CD4-positive, alpha-beta T cell (primary cell): ENCODE measurements at regions not wholly inside any gene's neighbourhood (a gene's known extent, or its start where the extent isn't known, plus 50 kb on each side); places are given as distances from the start of the nearest gene placed in this dataset.

Source experiments
- ATAC-seq: fragments of 200-7000 bp; cut with Tn5 transposase; one replicate; pipeline ENCODE4 v1.10.0; 2022; ENCODE audit warnings: mild to moderate bottlenecking; ENCODE audit not compliant: poor library complexity
- CTCF ChIA-PET: fragments of 350-600 bp; sonication (Branson Sonifier 250); formaldehyde crosslinking; loops from one replicate; lab custom pipeline; 2021; ENCODE audit warnings: antibody characterized with exemption, inconsistent platforms; lab: Charles Lee
- POLR2A ChIA-PET: fragments of 350-600 bp; sonication (Branson Sonifier 250); formaldehyde crosslinking; loops from one replicate; lab custom pipeline; 2021; ENCODE audit warnings: antibody characterized with exemption, inconsistent platforms; lab: Charles Lee
- DNase-seq, 14 experiments: peaks; one replicate each; pipeline ENCODE4 v3.0.0-alpha.2; 2013 to 2020; ENCODE audit warnings: mixed read lengths in 2 of 14
- H3K27ac ChIP-seq, 2 donors: one replicate each; pipeline versions ENCODE4 v1.5.1 to v1.7.0; 2013; ENCODE audit warnings: low read length in 2 of 2, low read depth in 1 of 2, mild to moderate bottlenecking in 1 of 2
- H3K27me3 ChIP-seq, 2 experiments: 1 replicate in 1 of 2; 2 replicates in 1 of 2; pipeline versions ENCODE4 v1.6.1 to v1.7.0; 2013; ENCODE audit warnings: low read length in 2 of 2, control low read depth in 1 of 2, mild to moderate bottlenecking in 1 of 2, moderate library complexity in 1 of 2; ENCODE audit not compliant: insufficient read depth in 2 of 2, control insufficient read depth in 1 of 2
- H3K36me3 ChIP-seq: one replicate; pipeline ENCODE4 v1.6.1; 2013; ENCODE audit warnings: low read length, control low read depth; ENCODE audit not compliant: insufficient read depth
- H3K4me1 ChIP-seq: one replicate; pipeline ENCODE4 v1.6.1; 2013; ENCODE audit warnings: low read length, control low read depth; ENCODE audit not compliant: insufficient read depth
- H3K4me3 ChIP-seq: one replicate; pipeline ENCODE4 v1.5.1; 2013; ENCODE audit warnings: mild to moderate bottlenecking, low read length, moderate library complexity
- H3K9me3 ChIP-seq, 2 experiments: 1 replicate in 1 of 2; 2 replicates in 1 of 2; pipeline versions ENCODE4 v1.6.1 to v1.7.0; 2013; ENCODE audit warnings: low read length in 2 of 2, mild to moderate bottlenecking in 2 of 2, control low read depth in 1 of 2, moderate library complexity in 1 of 2; ENCODE audit not compliant: control insufficient read depth in 1 of 2, insufficient read depth in 1 of 2
- H3K27ac Mint-ChIP-seq: one replicate; pipeline ENCODE4 v1.8.0; 2020; ENCODE audit warnings: mixed read lengths
- H3K27me3 Mint-ChIP-seq: one replicate; pipeline ENCODE4 v1.8.0; 2021; ENCODE audit warnings: mixed read lengths
- H3K36me3 Mint-ChIP-seq: one replicate; pipeline ENCODE4 v1.8.0; 2021; ENCODE audit warnings: low read depth, mixed read lengths
- H3K4me1 Mint-ChIP-seq: one replicate; pipeline ENCODE4 v1.8.0; 2021; ENCODE audit warnings: low read depth, mixed read lengths
- H3K4me3 Mint-ChIP-seq: one replicate; pipeline ENCODE4 v1.8.0; 2020; ENCODE audit warnings: mild to moderate bottlenecking, mixed read lengths
- H3K9me3 Mint-ChIP-seq: one replicate; pipeline ENCODE4 v1.8.0; 2020; ENCODE audit warnings: mixed read lengths
- intact Hi-C, 2 experiments: fragments of 100-400 bp; cut with DNase I in 1 of 2; cut with micrococcal nuclease in 1 of 2; formaldehyde crosslinking; loops; one replicate each; pipeline versions ENCODE4 v1.15.1 to v1.9.0; 2023 to 2025; cut with DNase I, micrococcal nuclease
- TF ChIP-seq, protein P1 (sequence below): fragments of 200-600 bp; IDR thresholded peaks from one replicate; pipeline ENCODE4 v1.8.0; 2022; ENCODE audit warnings: antibody characterized with exemption, mild to moderate bottlenecking

DNA sequence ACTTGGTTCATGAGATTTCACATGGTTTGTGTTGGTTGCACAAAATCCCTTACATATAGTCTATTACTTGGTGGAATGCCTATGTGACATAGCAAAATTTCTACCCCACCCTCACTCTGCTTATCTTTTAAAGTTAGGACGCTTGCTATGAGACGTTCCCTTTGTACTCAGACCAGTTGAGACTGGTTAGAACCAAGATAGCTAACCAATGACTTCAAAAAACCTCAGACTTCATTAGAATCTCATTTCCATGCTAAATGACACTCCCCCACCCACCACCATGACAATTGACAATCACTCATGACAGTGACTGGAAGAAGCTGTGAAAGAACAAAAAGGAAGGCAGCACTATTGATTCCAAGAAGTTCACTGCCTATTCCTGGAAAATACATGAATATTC lies 313.6 kb downstream of the ETS1 start:
- H3K27me3 ChIP-seq = no peaks in the 10 kb centered on the region
- DNase-seq (no peak), ATAC-seq (no peak)
- Mint-ChIP-seq H3K9me3 (no peaks in the 10 kb centered on the region), H3K36me3 (no peaks in the 10 kb centered on the region), H3K4me3 (no peak overlapping the region), H3K27me3 (no peaks in the 10 kb centered on the region), H3K4me1 (peaks cover 35% of the 10 kb centered on the region), H3K27ac (peak overlapping the region; percentile 85)
- intact Hi-C loops = loop anchor here (5.0 kb wide), 2 partner anchors 71 to 76 kb away; no protein-coding TSS in a partner anchor
- ChIA-PET POLR2A (no interaction called here), CTCF (no interaction called here)
- no peaks in the 10 kb centered on the region for H3K9me3 ChIP-seq
- TF ChIP-seq, protein P1, sequence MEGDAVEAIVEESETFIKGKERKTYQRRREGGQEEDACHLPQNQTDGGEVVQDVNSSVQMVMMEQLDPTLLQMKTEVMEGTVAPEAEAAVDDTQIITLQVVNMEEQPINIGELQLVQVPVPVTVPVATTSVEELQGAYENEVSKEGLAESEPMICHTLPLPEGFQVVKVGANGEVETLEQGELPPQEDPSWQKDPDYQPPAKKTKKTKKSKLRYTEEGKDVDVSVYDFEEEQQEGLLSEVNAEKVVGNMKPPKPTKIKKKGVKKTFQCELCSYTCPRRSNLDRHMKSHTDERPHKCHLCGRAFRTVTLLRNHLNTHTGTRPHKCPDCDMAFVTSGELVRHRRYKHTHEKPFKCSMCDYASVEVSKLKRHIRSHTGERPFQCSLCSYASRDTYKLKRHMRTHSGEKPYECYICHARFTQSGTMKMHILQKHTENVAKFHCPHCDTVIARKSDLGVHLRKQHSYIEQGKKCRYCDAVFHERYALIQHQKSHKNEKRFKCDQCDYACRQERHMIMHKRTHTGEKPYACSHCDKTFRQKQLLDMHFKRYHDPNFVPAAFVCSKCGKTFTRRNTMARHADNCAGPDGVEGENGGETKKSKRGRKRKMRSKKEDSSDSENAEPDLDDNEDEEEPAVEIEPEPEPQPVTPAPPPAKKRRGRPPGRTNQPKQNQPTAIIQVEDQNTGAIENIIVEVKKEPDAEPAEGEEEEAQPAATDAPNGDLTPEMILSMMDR = no peak
- H3K4me3 ChIP-seq = no peak overlapping the region
- no peak overlapping the region for H3K27ac ChIP-seq
- H3K4me1 ChIP-seq = peaks cover 8% of the 10 kb centered on the region
- H3K36me3 ChIP-seq = no peaks in the 10 kb centered on the region

DNA sequence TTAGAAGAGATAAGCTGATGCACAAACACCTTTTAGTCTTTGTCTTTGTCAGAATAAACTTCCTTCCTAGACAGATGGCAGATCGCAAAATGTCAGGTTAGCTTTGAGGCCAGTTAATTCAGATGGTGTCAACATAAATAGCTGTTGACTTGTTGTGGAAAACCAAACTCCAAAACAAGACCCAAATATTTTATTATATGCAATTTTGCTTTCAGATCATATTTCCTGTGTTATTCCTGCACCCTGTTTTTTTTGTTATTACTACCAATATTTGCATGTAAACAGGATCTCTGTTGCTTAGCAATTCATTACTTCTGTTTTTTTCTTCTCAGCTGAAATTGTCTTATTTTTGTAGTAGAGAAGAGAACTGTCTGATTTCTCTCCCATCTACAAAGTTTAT lies 316.0 kb downstream of the ETS1 start:
- Mint-ChIP-seq H3K4me1 (peaks cover 35% of the 10 kb centered on the region), H3K27me3 (no peaks in the 10 kb centered on the region), H3K9me3 (no peaks in the 10 kb centered on the region), H3K27ac (peak overlapping the region; percentile 85), H3K4me3 (peak overlapping the region; percentile 3), H3K36me3 (no peaks in the 10 kb centered on the region)
- no peaks in the 10 kb centered on the region for H3K27me3 ChIP-seq
- ChIA-PET CTCF (interaction anchor here (0.9 kb wide), 1 partner anchor 359 kb away, joined by 3 read pairs; no protein-coding TSS in a partner anchor), POLR2A (interaction anchor here (1.2 to 1.3 kb wide), 2 partner anchors 11 to 78 kb away, joined by 3 read pairs; no protein-coding TSS in a partner anchor)
- ATAC-seq (peak; percentile 65), DNase-seq (peak in 3 of 14 experiments; percentile 61 to 81 (median 64))
- TF ChIP-seq, protein P1 = no peak
- peaks cover 8% of the 10 kb centered on the region for H3K4me1 ChIP-seq
- H3K36me3 ChIP-seq = no peaks in the 10 kb centered on the region
- H3K9me3 ChIP-seq = no peaks in the 10 kb centered on the region
- H3K4me3 ChIP-seq = no peak overlapping the region
- intact Hi-C loops = loop anchor here (5.0 kb wide), 2 partner anchors 69 to 74 kb away; no protein-coding TSS in a partner anchor
- peak overlapping the region in 1 of 2 donors; percentile 51 for H3K27ac ChIP-seq

DNA sequence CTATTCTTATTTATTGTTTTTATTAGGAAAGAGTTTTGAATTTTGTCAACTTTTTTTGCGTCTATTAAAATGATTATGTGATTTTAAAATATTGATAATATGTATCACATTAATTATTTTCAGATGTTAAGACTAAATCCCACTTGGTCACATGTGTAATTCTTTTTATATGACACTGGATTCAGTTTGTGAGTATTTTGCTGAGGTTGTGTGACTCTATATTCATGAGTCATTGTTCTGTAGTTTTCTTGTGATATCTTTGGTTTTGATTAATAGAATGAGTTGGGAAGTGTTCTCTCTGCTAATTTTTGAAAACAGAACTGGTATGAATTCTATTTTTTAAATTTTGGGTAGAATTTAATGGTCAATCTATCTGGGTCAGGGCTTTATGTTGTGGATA lies 317.9 kb downstream of the ETS1 start:
- H3K36me3 ChIP-seq = no peaks in the 10 kb centered on the region
- Mint-ChIP-seq H3K27ac (no peak overlapping the region), H3K36me3 (no peaks in the 10 kb centered on the region), H3K4me1 (peaks cover 35% of the 10 kb centered on the region), H3K9me3 (no peaks in the 10 kb centered on the region), H3K4me3 (no peak overlapping the region), H3K27me3 (no peaks in the 10 kb centered on the region)
- ChIA-PET POLR2A (no interaction called here), CTCF (no interaction called here)
- DNase-seq (no peak), ATAC-seq (no peak)
- H3K9me3 ChIP-seq = no peaks in the 10 kb centered on the region
- no peak overlapping the region for H3K4me3 ChIP-seq
- H3K4me1 ChIP-seq = peaks cover 8% of the 10 kb centered on the region
- TF ChIP-seq, protein P1 = no peak
- intact Hi-C loops = no loop called here
- H3K27ac ChIP-seq = no peak overlapping the region
- H3K27me3 ChIP-seq = no peaks in the 10 kb centered on the region
